Fibroblast of lung (primary cell): ENCODE measurements at regions not wholly inside any gene's neighbourhood (a gene's known extent, or its start where the extent isn't known, plus 50 kb on each side); places are given as distances from the start of the nearest gene placed in this dataset.

Experiments used
- DNase-seq, 2 donors: peaks; one replicate each; pipeline versions ENCODE4 v3.0.0 to v3.0.0-alpha.2; 2010; ENCODE audit warnings: low read depth in 2 of 2
- H2AFZ ChIP-seq: 2 replicates; pipeline ENCODE4 v1.5.1; 2012; ENCODE audit warnings: low read length, control low read depth, inconsistent platforms
- H3K27ac ChIP-seq: 2 replicates; pipeline ENCODE4 v1.5.1; 2011; ENCODE audit warnings: low read length, control low read depth; ENCODE audit not compliant: insufficient read depth
- H3K27me3 ChIP-seq: 2 replicates; pipeline ENCODE4 v1.5.1; 2011; ENCODE audit warnings: mild to moderate bottlenecking, low read length; ENCODE audit not compliant: control insufficient read depth, insufficient read depth
- H3K36me3 ChIP-seq: 2 replicates; pipeline ENCODE4 v1.5.1; 2011; ENCODE audit warnings: low read length; ENCODE audit not compliant: control insufficient read depth, insufficient read depth
- H3K4me1 ChIP-seq: 2 replicates; pipeline ENCODE4 v1.5.1; 2011; ENCODE audit warnings: low read length; ENCODE audit not compliant: control insufficient read depth, insufficient read depth; ENCODE audit errors: extremely low read depth
- H3K4me2 ChIP-seq: 2 replicates; pipeline ENCODE4 v1.5.1; 2011; ENCODE audit warnings: low read length, control low read depth; ENCODE audit not compliant: insufficient read depth; ENCODE audit errors: extremely low read depth
- H3K4me3 ChIP-seq, 4 experiments: fragments of 200-600 bp in 1 of 4; sonication (generic) in 1 of 4; replicated peaks in 1 of 4; 2 replicates each; pipeline ENCODE4 v1.5.1; 2011 to 2016; ENCODE audit warnings: low read length in 4 of 4, low read depth in 3 of 4, mild to moderate bottlenecking in 3 of 4, control low read depth in 2 of 4, inconsistent platforms in 1 of 4, mixed read lengths in 1 of 4; ENCODE audit not compliant: insufficient read depth in 1 of 4; ENCODE audit errors: control extremely low read depth in 1 of 4
- H3K79me2 ChIP-seq: 2 replicates; pipeline ENCODE4 v1.5.1; 2012; ENCODE audit warnings: mild to moderate bottlenecking, low read length, inconsistent platforms; ENCODE audit not compliant: control insufficient read depth, insufficient read depth
- H3K9ac ChIP-seq: 2 replicates; pipeline ENCODE4 v1.5.1; 2011; ENCODE audit warnings: mild to moderate bottlenecking, low read length, control low read depth; ENCODE audit not compliant: insufficient read depth
- H3K9me3 ChIP-seq: 2 replicates; pipeline ENCODE4 v1.5.1; 2012; ENCODE audit warnings: low read depth, low read length; ENCODE audit not compliant: control insufficient read depth, insufficient read depth
- H4K20me1 ChIP-seq: 2 replicates; pipeline ENCODE4 v1.5.1; 2011; ENCODE audit warnings: low read length; ENCODE audit not compliant: control insufficient read depth, insufficient read depth; ENCODE audit errors: extremely low read depth
- EZH2 ChIP-seq: IDR thresholded peaks from 2 replicates; pipeline ENCODE4 v1.5.1; 2012; ENCODE audit warnings: low read length, control low read depth, mild to moderate bottlenecking; ENCODE audit errors: missing control alignments
- TF ChIP-seq, protein P1 (sequence below), 2 donors: IDR thresholded peaks in 1 of 2; conservative IDR thresholded peaks in 1 of 2; 1 replicate in 1 of 2; 2 replicates in 1 of 2; pipeline ENCODE4 v1.5.1; 2011 to 2012; ENCODE audit warnings: low read length in 2 of 2, control low read depth in 1 of 2, inconsistent platforms in 1 of 2, low read depth in 1 of 2, mild to moderate bottlenecking in 1 of 2

DNA sequence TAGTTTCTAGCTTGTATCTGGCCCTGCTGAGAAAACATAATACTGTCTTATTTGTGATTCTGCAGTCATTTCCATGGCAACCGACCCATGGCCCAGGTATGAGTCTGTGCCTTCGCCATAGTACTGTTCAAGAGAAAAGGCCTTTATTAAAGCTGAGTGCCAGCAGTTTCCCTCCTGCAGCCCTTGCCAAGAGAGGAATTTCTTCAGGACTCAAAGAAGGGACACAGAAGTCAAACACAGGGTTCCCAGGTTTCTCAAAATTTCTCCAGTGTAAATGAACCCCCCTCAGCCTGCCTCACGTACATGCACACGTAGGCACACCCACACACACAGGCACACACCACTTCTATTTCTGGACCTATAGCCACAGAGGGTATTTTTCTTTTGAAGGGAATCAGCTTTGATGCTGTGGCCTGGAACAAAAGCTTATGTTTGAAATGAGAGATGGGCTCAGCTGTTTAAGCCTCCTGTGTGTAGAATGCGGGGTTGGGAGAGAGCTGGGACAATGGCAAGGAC lies 269.2 kb downstream of the PDCD6IP start:
- DNase-seq: no peak
- Histone ChIP-seq H3K4me3 (no peak overlapping the region), H3K9ac (no peak overlapping the region), H3K4me1 (no peaks in the 10 kb centered on the region), H3K27me3 (peaks cover 5% of the 10 kb centered on the region), H4K20me1 (no peaks in the 10 kb centered on the region), H2AFZ (no peak overlapping the region), H3K36me3 (no peaks in the 10 kb centered on the region), H3K9me3 (no peaks in the 10 kb centered on the region), H3K4me2 (no peak overlapping the region), H3K27ac (no peak overlapping the region), H3K79me2 (no peaks in the 10 kb centered on the region)
- TF ChIP-seq, protein P1, sequence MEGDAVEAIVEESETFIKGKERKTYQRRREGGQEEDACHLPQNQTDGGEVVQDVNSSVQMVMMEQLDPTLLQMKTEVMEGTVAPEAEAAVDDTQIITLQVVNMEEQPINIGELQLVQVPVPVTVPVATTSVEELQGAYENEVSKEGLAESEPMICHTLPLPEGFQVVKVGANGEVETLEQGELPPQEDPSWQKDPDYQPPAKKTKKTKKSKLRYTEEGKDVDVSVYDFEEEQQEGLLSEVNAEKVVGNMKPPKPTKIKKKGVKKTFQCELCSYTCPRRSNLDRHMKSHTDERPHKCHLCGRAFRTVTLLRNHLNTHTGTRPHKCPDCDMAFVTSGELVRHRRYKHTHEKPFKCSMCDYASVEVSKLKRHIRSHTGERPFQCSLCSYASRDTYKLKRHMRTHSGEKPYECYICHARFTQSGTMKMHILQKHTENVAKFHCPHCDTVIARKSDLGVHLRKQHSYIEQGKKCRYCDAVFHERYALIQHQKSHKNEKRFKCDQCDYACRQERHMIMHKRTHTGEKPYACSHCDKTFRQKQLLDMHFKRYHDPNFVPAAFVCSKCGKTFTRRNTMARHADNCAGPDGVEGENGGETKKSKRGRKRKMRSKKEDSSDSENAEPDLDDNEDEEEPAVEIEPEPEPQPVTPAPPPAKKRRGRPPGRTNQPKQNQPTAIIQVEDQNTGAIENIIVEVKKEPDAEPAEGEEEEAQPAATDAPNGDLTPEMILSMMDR (conservative IDR thresholded peaks at IDR 0.05 in 1 of 2, IDR thresholded peaks at IDR 0.05 in 1 of 2; ENCODE audit: low read depth in 1 of 2, low read length in 2 of 2): no peak
- no peak for TF ChIP-seq EZH2

DNA sequence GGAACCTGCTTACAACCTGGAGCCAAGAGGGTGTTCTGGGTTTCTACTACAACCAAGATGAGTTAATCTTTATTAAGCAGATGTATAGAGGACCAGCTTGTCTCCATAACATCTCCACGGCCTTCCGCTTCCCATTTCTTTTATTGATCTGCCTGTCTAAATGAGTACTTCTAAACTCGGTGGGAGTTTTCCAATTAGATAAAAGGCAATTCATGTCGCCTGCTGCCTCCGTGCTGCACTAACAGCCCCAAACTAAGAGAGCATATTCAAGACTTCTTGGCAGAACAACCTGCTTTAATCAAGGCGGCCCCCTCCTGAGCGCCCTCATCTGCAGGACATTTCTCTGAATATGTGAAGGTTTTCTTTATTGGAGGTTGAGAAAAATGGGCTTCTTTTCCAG lies 270.1 kb downstream of the PDCD6IP start:
- Histone ChIP-seq H3K4me3 (no peak overlapping the region), H3K79me2 (no peaks in the 10 kb centered on the region), H3K36me3 (no peaks in the 10 kb centered on the region), H3K27ac (no peak overlapping the region), H3K9me3 (no peaks in the 10 kb centered on the region), H3K4me2 (no peak overlapping the region), H2AFZ (no peak overlapping the region), H3K4me1 (no peaks in the 10 kb centered on the region), H4K20me1 (no peaks in the 10 kb centered on the region), H3K27me3 (peaks cover 5% of the 10 kb centered on the region), H3K9ac (no peak overlapping the region)
- DNase-seq: no peak
- TF ChIP-seq, protein P1 (conservative IDR thresholded peaks at IDR 0.05 in 1 of 2, IDR thresholded peaks at IDR 0.05 in 1 of 2; ENCODE audit: low read depth in 1 of 2, low read length in 2 of 2): no peak
- TF ChIP-seq EZH2: no peak

DNA sequence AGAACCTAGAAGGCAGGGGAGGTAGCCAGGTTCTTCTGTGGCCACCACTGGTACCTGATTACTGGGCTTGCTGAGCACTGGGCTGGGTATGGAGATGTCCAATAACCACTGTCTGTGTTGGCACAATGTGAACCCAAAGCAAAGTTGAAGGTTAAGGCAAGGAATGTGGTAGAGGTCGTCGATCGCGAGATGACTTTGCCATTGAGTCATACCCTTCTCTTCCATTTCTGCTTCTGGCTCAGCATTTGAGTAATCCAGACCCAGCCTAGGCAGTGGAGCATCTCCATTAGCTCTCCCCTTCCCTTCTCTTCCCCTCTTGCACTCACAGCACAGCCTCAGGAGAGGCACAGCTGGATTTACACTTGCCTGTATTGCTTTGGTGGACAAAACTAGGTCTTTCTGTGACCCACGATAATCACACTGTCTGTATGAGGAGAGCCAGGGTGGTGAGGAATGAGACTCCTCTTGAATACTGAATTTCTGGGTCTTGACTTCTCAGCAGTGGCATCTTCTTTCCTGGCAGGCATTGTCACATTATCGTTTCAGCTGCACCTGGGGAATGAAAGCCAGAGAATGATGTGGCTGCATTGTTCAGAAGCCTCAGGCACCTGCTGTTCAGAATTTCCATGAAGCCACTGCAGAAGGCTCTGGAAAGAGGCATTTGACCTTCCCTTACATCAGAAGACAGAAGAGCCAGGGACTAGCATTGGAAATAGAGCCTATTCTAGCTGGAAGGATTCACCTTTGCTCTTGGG lies 272.6 kb downstream of the PDCD6IP start:
- Histone ChIP-seq H3K27me3 (peaks cover 3% of the 10 kb centered on the region), H2AFZ (no peak overlapping the region), H3K27ac (no peak overlapping the region), H3K79me2 (no peaks in the 10 kb centered on the region), H3K4me3 (no peak overlapping the region), H3K4me1 (no peaks in the 10 kb centered on the region), H4K20me1 (no peaks in the 10 kb centered on the region), H3K9ac (no peak overlapping the region), H3K9me3 (no peaks in the 10 kb centered on the region), H3K36me3 (no peaks in the 10 kb centered on the region), H3K4me2 (no peak overlapping the region)
- DNase-seq: no peak
- TF ChIP-seq EZH2: no peak
- TF ChIP-seq, protein P1 (conservative IDR thresholded peaks at IDR 0.05 in 1 of 2, IDR thresholded peaks at IDR 0.05 in 1 of 2; ENCODE audit: low read depth in 1 of 2, low read length in 2 of 2): no peak
